Glomerular visceral epithelial cell (primary cell): ENCODE measurements at regions not wholly inside any gene's neighbourhood (a gene's known extent, or its start where the extent isn't known, plus 50 kb on each side); places are given as distances from the start of the nearest gene placed in this dataset.

ENCODE experiments used
- DNase-seq: peaks from one replicate; pipeline ENCODE4 v3.0.0-alpha.2; 2016; ENCODE audit errors: extremely low spot score

- DNase-seq, result no peak
Observed at GRCh38 chr20:37643400-37643799, 50.4 kb upstream of the CTNNBL1 start.

GRCh38 chr20:37642246-37642645 is 51.6 kb upstream of the CTNNBL1 start:
- DNase-seq, result no peak

GRCh38 chr20:37640600-37641561 is 52.9 kb upstream of the CTNNBL1 start:
- peak; percentile 13 for DNase-seq

- no peak for DNase-seq
Observed at GRCh38 chr20:37638527-37638926, 55.3 kb upstream of the CTNNBL1 start.

- no peak for DNase-seq
Observed at GRCh38 chr20:37636977-37637376, 56.9 kb upstream of the CTNNBL1 start.

GRCh38 chr20:37636212-37636975 is 57.4 kb upstream of the CTNNBL1 start:
- DNase-seq, result no peak

GRCh38 chr20:37630993-37631392 is 62.8 kb upstream of the CTNNBL1 start:
- DNase-seq, result no peak

- no peak for DNase-seq
Observed at GRCh38 chr20:37630166-37630565, 63.7 kb upstream of the CTNNBL1 start.

- no peak for DNase-seq
Observed at GRCh38 chr20:37627767-37628130, 66.1 kb upstream of the CTNNBL1 start.

GRCh38 chr20:37627060-37627766 is 66.6 kb upstream of the CTNNBL1 start:
- DNase-seq, result peak; percentile 50

GRCh38 chr20:37624963-37625362 is 68.9 kb upstream of the CTNNBL1 start:
- no peak for DNase-seq

GRCh38 chr20:37622728-37623127 is 71.1 kb upstream of the CTNNBL1 start:
- DNase-seq, result no peak

GRCh38 chr20:37619496-37619895 is 74.3 kb upstream of the CTNNBL1 start:
- DNase-seq, result no peak

- DNase-seq, result no peak
Observed at GRCh38 chr20:37616110-37616425, 77.8 kb upstream of the CTNNBL1 start.

GRCh38 chr20:37615340-37616109 is 78.3 kb upstream of the CTNNBL1 start:
- DNase-seq, result peak; percentile 36

- DNase-seq, result no peak
Observed at GRCh38 chr20:37611852-37612251, 82.0 kb upstream of the CTNNBL1 start.

GRCh38 chr20:37611346-37611745 is 82.5 kb upstream of the CTNNBL1 start:
- DNase-seq, result no peak

GRCh38 chr20:37610203-37610798 is 82.6 kb upstream of the BLCAP start:
- no peak for DNase-seq

- DNase-seq, result no peak
Observed at GRCh38 chr20:37602634-37603033, 75.0 kb upstream of the BLCAP start.

- no peak for DNase-seq
Observed at GRCh38 chr20:37600486-37600885, 72.8 kb upstream of the BLCAP start.
